GM12891 (cell line): ENCODE measurements at regions not wholly inside any gene's neighbourhood (a gene's known extent, or its start where the extent isn't known, plus 50 kb on each side); places are given as distances from the start of the nearest gene placed in this dataset.
"Not testable (repeated sequence)": the region's sequence is repeated elsewhere in the genome, so short reads cannot be mapped to it uniquely, and the experiment has no call there.

ENCODE experiments used
- POLR2A ChIP-seq: IDR thresholded peaks from 2 replicates; pipeline ENCODE4 v1.6.1; 2011; ENCODE audit warnings: low read depth, low read length, control low read depth
- POLR2AphosphoS5 ChIP-seq: IDR thresholded peaks from 2 replicates; pipeline ENCODE4 v1.6.1; 2011; ENCODE audit warnings: low read depth, low read length, control low read depth
- POU2F2 ChIP-seq: IDR thresholded peaks from 2 replicates; pipeline ENCODE4 v1.6.1; 2011; ENCODE audit warnings: low read depth, mild to moderate bottlenecking, control low read depth, low read length, moderate library complexity
- TAF1 ChIP-seq: IDR thresholded peaks from 2 replicates; pipeline ENCODE4 v1.6.1; 2011; ENCODE audit warnings: low read depth, low read length, control low read depth

DNA sequence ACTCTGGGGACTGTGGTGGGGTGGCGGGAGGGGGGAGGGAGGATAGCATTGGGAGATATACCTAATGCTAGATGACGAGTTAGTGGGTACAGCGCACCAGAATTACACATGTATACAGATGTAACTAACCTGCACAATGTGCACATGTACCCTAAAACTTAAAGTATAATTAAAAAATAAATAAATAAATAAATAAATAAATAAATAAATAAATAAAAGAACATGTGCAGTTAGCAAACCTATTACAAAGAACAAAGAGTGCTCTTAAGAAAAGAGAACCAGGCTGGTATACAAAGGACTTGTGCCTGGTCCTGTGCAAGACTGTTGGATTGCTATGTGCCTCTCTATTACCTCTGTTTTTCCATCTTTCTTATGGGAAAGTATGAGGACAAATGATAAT is 79.3 kb upstream of the FRMPD3 start:
- not testable (repeated sequence) for TF ChIP-seq POLR2A, TAF1, POLR2AphosphoS5, POU2F2
